Skeletal muscle satellite cell (primary cell): ENCODE measurements at regions not wholly inside any gene's neighbourhood (a gene's known extent, or its start where the extent isn't known, plus 50 kb on each side); places are given as distances from the start of the nearest gene placed in this dataset.

ENCODE experiments used
- H3K27me3 ChIP-seq: 2 replicates; pipeline ENCODE4 v1.7.0; 2013; ENCODE audit warnings: low read length; ENCODE audit not compliant: control insufficient read depth, insufficient read depth
- H3K36me3 ChIP-seq: 2 replicates; pipeline ENCODE4 v1.7.0; 2013; ENCODE audit warnings: mild to moderate bottlenecking, control low read depth, low read length; ENCODE audit not compliant: insufficient read depth
- H3K4me1 ChIP-seq: 2 replicates; pipeline ENCODE4 v1.7.0; 2013; ENCODE audit warnings: low read length; ENCODE audit not compliant: control insufficient read depth, insufficient read depth
- H3K4me2 ChIP-seq: 2 replicates; pipeline ENCODE4 v1.7.0; 2013; ENCODE audit warnings: mild to moderate bottlenecking, low read length
- H3K4me3 ChIP-seq: 2 replicates; pipeline ENCODE4 v1.7.0; 2013; ENCODE audit warnings: low read length
- H3K9ac ChIP-seq: 2 replicates; pipeline ENCODE4 v1.7.0; 2013; ENCODE audit warnings: mild to moderate bottlenecking, low read depth, low read length, moderate library complexity
- H3K9me3 ChIP-seq: replicated peaks from 2 replicates; pipeline ENCODE4 v1.7.0; 2013; ENCODE audit warnings: mild to moderate bottlenecking, control low read depth, low read length

- no peak overlapping the region for H3K4me3 ChIP-seq
- H3K36me3 ChIP-seq = no peaks in the 10 kb centered on the region
- no peaks in the 10 kb centered on the region for H3K27me3 ChIP-seq
- H3K9ac ChIP-seq = no peak overlapping the region
- no peaks in the 10 kb centered on the region for H3K9me3 ChIP-seq
- no peak overlapping the region for H3K4me2 ChIP-seq
- no peaks in the 10 kb centered on the region for H3K4me1 ChIP-seq
These were observed 316.3 kb upstream of the SORCS1 start for GRCh38 chr10:107480781-107481180.

- no peak overlapping the region for H3K4me3 ChIP-seq
- H3K4me2 ChIP-seq = no peak overlapping the region
- H3K4me1 ChIP-seq = no peaks in the 10 kb centered on the region
- no peaks in the 10 kb centered on the region for H3K36me3 ChIP-seq
- no peaks in the 10 kb centered on the region for H3K27me3 ChIP-seq
- no peaks in the 10 kb centered on the region for H3K9me3 ChIP-seq
- no peak overlapping the region for H3K9ac ChIP-seq
These were observed 312.8 kb upstream of the SORCS1 start for GRCh38 chr10:107477266-107477665.

- Histone ChIP-seq H3K4me1 (no peaks in the 10 kb centered on the region), H3K27me3 (no peaks in the 10 kb centered on the region), H3K9me3 (no peaks in the 10 kb centered on the region), H3K4me3 (no peak overlapping the region), H3K36me3 (no peaks in the 10 kb centered on the region), H3K4me2 (no peak overlapping the region), H3K9ac (no peak overlapping the region)
These were observed 311.9 kb upstream of the SORCS1 start for GRCh38 chr10:107476408-107476807.

DNA sequence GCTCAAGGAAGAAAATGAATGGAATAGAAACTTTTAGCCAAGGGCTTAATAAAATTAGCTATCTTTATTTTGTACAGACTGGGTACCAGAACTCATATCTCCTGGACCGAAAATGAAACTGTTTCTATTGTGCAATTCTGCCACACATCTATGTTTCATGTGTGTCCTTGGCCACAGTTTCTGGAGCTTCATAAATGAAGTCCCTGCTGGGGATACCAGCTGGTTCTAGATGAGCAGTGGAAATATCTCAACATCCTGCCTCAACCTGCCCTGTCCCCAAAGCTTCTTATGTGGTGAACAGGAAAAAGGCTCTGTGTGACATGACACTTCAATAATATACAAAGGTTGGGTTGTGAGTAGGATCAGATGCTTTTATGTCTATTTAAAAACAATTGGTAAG is 310.1 kb upstream of the SORCS1 start:
- Histone ChIP-seq H3K4me3 (no peak overlapping the region), H3K4me1 (no peaks in the 10 kb centered on the region), H3K9ac (no peak overlapping the region), H3K9me3 (no peaks in the 10 kb centered on the region), H3K36me3 (no peaks in the 10 kb centered on the region), H3K27me3 (no peaks in the 10 kb centered on the region), H3K4me2 (no peak overlapping the region)

DNA sequence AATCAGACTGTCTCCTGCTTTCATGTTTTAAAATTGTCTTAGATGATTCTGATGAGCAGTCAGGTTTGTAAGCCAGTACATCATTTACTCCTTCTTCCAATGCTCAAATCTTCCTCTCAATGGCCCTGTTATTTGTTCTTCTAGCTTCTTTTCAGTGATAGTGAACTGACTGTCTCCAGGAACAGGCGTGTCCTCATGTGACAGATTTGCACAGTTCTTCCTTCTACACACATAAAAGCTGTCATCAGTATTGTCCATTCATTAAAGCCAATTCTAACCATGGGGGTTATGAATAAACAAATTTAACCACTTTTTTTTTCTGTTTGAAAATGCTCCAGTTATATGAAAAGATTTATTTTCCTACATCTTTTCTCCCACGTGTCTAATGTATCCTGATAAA is 308.7 kb upstream of the SORCS1 start:
- H3K4me2 ChIP-seq = no peak overlapping the region
- H3K27me3 ChIP-seq = no peaks in the 10 kb centered on the region
- no peak overlapping the region for H3K4me3 ChIP-seq
- H3K9me3 ChIP-seq = no peaks in the 10 kb centered on the region
- H3K36me3 ChIP-seq = no peaks in the 10 kb centered on the region
- no peaks in the 10 kb centered on the region for H3K4me1 ChIP-seq
- H3K9ac ChIP-seq = no peak overlapping the region

- no peak overlapping the region for H3K9ac ChIP-seq
- no peak overlapping the region for H3K4me2 ChIP-seq
- H3K9me3 ChIP-seq = no peaks in the 10 kb centered on the region
- no peak overlapping the region for H3K4me3 ChIP-seq
- H3K36me3 ChIP-seq = no peaks in the 10 kb centered on the region
- H3K4me1 ChIP-seq = no peaks in the 10 kb centered on the region
- H3K27me3 ChIP-seq = no peaks in the 10 kb centered on the region
These were observed 307.4 kb upstream of the SORCS1 start for GRCh38 chr10:107471911-107472310.

DNA sequence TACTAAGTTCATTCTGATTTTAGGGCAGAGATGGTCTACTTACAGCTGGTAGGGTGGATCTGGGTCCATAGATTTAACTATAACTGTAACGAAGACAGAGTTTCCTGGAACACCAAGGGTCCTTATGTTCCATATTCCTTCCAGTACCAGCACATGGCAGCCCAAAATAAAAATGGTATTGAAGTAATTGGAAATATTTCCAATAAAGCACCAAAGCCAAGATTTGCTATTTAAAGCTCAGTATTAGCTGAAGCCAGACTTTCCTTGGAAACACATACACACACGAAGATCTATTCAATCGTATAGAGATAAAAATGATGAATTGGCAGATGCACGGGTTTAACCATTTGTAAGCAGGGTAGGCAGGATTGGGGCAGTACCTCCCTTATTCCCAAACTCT is 289.1 kb upstream of the SORCS1 start:
- peaks cover 2% of the 10 kb centered on the region for H3K9me3 ChIP-seq
- H3K36me3 ChIP-seq = no peaks in the 10 kb centered on the region
- H3K4me2 ChIP-seq = no peak overlapping the region
- H3K9ac ChIP-seq = no peak overlapping the region
- H3K27me3 ChIP-seq = no peaks in the 10 kb centered on the region
- no peaks in the 10 kb centered on the region for H3K4me1 ChIP-seq
- H3K4me3 ChIP-seq = no peak overlapping the region

DNA sequence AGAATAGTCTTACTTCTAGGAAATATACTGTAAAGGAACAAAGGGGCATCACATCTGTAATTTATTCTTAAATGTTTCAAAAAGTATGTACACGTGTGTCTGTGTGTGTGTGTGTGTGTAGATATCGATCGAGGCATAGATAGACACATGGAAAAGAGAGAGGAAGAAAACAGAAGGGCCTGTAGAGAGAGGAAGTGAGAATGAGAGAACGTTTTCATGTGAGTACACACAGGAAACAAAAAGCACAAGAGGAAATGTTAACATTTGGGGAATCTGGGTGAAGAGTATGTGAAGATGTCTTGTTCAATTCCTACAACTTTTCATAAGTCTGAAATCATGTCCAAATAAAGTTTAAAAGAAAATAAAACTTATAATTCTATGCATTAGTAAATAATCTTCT is 286.5 kb upstream of the SORCS1 start:
- no peaks in the 10 kb centered on the region for H3K9me3 ChIP-seq
- no peak overlapping the region for H3K4me3 ChIP-seq
- H3K4me1 ChIP-seq = no peaks in the 10 kb centered on the region
- no peak overlapping the region for H3K4me2 ChIP-seq
- H3K9ac ChIP-seq = no peak overlapping the region
- no peaks in the 10 kb centered on the region for H3K27me3 ChIP-seq
- H3K36me3 ChIP-seq = no peaks in the 10 kb centered on the region

DNA sequence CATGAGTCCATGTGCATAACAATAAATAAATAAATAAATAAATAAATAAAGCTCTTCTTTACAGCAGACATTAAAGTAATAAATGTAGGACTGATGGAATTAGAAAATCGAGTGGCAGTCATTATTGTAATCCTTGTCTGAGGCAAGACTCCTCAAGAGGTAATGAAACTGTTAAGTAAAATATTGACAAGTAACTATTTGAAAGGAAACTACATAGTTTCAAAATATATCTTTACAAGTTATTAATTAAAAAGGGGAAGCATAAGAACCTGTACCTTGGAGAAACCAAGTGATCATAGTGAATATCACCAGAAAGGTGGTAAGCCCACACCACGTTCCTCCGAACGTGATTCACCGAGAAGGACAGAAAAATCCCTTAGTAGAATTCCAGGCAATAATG is 285.6 kb upstream of the SORCS1 start:
- no peak overlapping the region for H3K4me3 ChIP-seq
- no peaks in the 10 kb centered on the region for H3K36me3 ChIP-seq
- H3K4me1 ChIP-seq = no peaks in the 10 kb centered on the region
- no peaks in the 10 kb centered on the region for H3K27me3 ChIP-seq
- H3K9ac ChIP-seq = no peak overlapping the region
- H3K4me2 ChIP-seq = no peak overlapping the region
- no peaks in the 10 kb centered on the region for H3K9me3 ChIP-seq

- Histone ChIP-seq H3K4me2 (no peak overlapping the region), H3K9me3 (no peaks in the 10 kb centered on the region), H3K27me3 (no peaks in the 10 kb centered on the region), H3K4me3 (no peak overlapping the region), H3K36me3 (no peaks in the 10 kb centered on the region), H3K9ac (no peak overlapping the region), H3K4me1 (peaks cover 4% of the 10 kb centered on the region)
These were observed 279.9 kb upstream of the SORCS1 start for GRCh38 chr10:107444443-107444842.

DNA sequence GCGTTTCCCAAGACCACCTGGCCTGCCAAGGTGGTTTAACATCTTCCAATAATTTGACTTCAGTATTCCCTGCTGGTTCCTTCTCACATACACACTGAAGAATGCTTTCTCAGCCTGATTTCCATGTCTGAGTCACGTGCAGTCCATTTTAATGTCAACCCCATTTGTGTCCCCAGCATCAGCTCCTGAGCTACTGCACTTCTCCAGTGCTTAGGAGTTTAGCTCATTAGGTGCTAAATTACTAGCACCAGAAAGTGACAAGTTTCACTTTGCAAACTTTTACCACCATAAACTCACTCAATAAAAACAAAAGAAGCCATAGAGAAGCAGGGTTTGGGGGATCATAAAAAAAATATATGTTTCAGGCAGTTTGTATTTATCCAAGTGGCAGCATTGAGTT is 279.3 kb upstream of the SORCS1 start:
- Histone ChIP-seq H3K4me3 (no peak overlapping the region), H3K9ac (no peak overlapping the region), H3K9me3 (no peaks in the 10 kb centered on the region)

DNA sequence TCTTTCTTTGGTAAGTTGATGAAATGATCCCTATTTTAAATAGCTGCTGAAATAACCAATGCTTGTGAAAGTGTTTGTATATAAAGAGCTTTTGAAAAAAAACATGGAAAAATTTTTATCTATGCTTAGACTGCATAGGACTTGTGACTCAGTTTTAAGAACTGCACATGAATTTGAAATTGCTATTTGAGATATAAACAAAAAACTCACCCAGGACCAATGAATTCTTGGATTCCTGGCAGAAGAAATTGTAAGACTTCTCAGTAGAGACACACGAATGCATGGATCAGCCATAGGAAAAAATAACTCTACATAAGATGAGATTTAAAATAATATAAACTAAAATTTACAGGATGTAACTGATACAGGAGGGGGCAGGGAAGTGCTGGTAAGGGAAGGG is 278.8 kb upstream of the SORCS1 start:
- H3K9ac ChIP-seq = no peak overlapping the region
- no peaks in the 10 kb centered on the region for H3K27me3 ChIP-seq
- H3K4me3 ChIP-seq = no peak overlapping the region
- peaks cover 4% of the 10 kb centered on the region for H3K4me1 ChIP-seq
- no peak overlapping the region for H3K4me2 ChIP-seq
- no peaks in the 10 kb centered on the region for H3K9me3 ChIP-seq
- no peaks in the 10 kb centered on the region for H3K36me3 ChIP-seq

More for the DNA sequence above, 279.3 kb upstream of the SORCS1 start:
- H3K36me3 ChIP-seq = no peaks in the 10 kb centered on the region
- no peak overlapping the region for H3K4me2 ChIP-seq
- H3K27me3 ChIP-seq = no peaks in the 10 kb centered on the region
- peaks cover 4% of the 10 kb centered on the region for H3K4me1 ChIP-seq
